ENCODE measurements at regions not wholly inside any gene's neighbourhood (a gene's known extent, or its start where the extent isn't known, plus 50 kb on each side); places are given as distances from the start of the nearest gene placed in this dataset.
"Not testable (repeated sequence)": the region's sequence is repeated elsewhere in the genome, so short reads cannot be mapped to it uniquely, and the experiment has no call there.

GRCh38 chr11:81570669-81571068 is 1163.0 kb downstream of the FAM181B start:
- DNase-seq (ENCODE audit: low spot score), result no peak

- no peak for DNase-seq (ENCODE audit: low spot score)
Observed at GRCh38 chr11:81569999-81570398, 1163.7 kb downstream of the FAM181B start.

DNA sequence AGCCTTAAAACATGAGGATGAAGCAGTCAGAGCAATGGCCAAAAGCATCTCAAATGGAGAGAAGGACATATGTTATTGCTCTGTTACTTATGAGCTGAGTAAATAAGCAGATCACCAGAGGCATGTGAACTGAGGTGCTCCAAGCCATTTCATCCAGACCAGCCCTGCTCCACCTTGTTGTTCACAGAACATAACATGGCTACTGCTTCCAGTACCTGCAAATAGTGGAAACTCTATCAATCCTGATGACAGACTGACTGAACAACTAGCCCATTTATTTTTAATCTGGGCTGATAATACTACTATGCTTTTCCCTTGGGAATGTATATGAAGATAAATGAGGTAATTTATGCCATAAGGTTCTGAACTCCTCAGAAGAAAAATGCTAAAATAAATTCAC is 1164.7 kb downstream of the FAM181B start:
- DNase-seq (ENCODE audit: low spot score), result no peak

DNA sequence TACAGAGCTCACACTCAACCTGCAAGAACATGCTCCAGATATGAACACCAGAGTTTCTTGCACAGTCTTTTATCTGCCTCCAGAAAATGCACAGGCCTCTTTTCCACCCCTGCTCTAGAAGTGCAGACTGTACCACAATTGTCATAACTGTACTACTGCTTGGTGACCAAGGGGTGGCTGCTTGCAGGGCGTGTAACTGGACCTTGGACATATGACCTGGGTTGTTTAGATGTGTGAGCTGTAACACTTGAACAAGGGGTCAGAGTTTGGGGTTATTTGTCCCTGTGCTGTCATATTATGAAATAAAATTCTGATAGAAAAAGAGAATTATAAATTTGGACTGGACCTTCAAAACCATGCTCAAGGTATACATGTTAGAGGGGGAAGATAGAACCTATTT is 1185.5 kb downstream of the FAM181B start:
- no peak for DNase-seq (ENCODE audit: low spot score)

GRCh38 chr11:81539806-81540205 is 1193.9 kb downstream of the FAM181B start:
- not testable (repeated sequence) for DNase-seq (ENCODE audit: low spot score)

DNA sequence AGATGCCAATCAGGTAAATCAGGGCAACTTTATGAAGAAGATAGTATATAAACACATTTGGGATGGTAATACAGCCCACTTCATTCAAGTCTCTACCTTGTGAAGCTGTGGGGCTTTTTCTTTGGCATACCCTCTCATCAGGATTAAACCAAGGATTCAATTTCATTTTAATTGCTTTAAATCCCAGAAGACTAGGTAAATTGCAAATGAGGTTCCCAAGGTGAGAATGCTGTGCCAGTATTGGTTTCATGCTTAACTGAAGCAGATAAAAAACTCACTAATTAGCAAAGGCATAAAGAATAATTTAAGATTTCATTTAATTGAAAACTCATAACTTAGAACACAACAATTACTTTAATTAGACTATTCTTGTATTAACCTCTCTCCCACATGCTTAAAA is 1218.1 kb downstream of the FAM181B start:
- no peak for DNase-seq (ENCODE audit: low spot score)

GRCh38 chr11:81497202-81497804 is 1236.4 kb downstream of the FAM181B start:
- DNase-seq (ENCODE audit: low spot score), result peak; percentile 15

- no peak for DNase-seq (ENCODE audit: low spot score)
Observed at GRCh38 chr11:81496601-81497000, 1237.1 kb downstream of the FAM181B start.

DNA sequence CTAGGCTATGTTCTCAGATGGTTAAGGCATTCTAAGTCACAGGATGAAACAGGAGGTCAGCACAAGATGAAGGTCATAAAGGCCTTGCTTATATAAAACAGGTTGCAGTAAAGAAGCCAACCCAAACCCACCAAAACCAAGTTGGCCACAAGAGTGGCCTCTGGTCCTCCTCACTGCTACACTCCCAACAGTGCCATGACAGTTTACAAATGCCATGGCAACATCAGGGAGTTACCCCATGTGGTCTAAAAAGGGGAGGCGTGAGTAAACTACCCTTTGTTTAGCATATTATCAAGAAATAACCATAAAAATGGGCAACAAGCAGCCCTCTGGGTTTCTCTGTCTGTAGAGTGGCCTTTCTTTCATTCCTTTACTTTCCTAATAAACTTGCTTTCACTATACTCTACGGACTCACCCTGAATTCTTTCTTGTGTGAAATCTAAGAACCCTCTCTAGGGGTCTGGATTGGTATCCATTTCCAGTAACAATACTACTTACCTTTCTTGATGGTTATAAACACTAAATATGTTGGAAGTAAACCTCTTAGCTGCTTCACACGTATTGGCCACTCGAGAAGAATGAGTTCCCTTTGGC is 1237.9 kb downstream of the FAM181B start:
- no peak for DNase-seq (ENCODE audit: low spot score)

GRCh38 chr11:81494431-81494830 is 1239.2 kb downstream of the FAM181B start:
- DNase-seq (ENCODE audit: low spot score), result no peak

DNA sequence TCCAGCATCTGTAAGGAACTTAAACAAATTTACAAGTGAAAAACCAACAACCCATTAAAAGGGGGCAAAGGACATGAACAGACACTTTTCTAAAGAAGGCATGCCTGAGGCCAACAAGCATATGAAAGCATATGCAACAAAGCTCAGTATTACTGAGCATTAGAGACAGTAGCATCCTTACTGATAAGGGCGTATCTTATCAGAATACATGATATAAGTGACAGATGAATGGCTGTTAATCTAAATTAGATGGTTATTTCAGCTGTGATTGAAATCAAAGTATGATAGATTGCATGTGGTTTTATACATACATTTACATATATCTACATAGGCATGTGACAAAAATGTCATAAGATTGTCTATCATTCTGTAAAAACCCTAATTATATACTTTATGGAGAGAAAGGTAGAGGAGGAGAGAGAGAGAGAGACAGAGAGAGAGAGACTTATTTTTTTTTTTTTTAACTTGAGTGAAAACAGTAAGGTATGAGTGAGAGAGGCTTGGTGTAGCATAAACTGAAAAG is 1240.7 kb downstream of the FAM181B start:
- no peak for DNase-seq (ENCODE audit: low spot score)

DNA sequence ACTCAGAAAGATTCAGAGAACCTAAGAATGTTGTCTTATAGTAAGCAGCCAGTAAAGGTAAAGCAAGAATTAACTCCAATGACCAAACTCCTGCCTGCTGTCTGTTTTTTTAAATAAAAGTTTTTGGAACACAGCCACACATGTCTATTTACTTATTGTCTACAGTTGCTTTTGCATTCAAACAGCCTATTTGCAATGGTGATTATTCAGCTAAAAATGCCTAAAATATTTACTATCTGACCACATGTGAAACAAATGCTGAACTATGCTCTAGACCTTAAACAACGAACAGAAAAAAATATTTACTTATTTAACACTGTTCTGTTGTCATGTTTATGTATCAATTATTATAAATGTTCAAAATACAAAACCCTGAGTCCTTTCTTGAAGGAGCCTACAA is 1246.6 kb downstream of the FAM181B start:
- no peak for DNase-seq (ENCODE audit: low spot score)

DNA sequence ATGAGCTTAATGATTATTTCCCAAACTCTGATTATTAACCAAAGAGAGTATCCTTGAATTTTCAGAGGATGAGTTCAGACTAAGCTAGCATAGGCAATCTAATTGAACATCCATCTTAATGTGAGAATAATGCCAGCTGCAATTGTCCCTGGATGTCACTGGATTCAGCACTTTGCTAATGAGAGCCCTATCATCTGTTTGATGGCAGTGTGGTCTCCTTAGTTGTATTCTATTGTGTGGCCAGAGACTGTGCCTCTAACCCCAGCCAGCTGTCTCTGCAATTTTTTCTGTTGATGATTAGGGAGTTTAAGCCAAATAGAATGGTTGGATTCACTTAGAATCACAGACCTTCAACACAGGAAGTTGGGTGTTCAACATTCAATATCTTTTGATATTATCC is 1249.5 kb downstream of the FAM181B start:
- DNase-seq (ENCODE audit: low spot score), result no peak

DNA sequence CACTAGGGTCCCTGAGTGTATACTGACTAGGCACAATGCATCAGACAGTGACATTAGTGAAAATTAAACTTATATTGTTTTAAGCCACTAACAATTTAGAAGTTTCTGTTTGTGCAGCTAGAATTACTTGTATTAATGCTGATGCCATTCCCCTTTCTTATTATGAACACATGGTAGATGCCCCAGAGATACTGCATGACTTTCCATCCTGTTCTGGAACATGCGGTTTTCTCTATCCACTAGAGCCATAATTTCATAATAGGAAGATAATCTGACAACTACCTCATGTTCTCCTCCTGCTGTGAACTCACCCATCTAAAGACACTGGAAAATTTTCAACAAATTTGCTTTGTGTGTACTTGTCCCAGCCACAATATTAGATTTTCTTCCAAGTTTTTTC is 1256.4 kb downstream of the FAM181B start:
- DNase-seq (ENCODE audit: low spot score), result no peak

DNA sequence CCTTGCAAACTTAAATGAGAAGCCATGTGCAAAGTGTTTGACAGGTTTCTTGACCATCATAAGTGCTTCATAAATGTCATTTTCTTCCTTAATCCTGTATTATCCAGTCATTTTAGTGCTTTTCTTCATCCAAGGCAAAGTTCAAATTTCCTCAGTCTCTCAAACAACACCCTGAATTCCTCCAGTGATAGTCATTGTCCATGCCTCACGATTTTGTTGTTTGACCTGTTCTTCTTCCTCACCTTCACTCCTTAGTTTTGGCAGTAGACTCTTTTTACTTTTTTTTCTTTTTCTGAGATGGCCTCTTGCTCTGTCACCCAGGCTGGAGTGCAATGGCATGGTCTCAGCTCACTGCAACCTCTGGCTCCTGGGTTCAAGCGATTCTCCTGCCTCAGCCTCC is 1257.3 kb downstream of the FAM181B start:
- DNase-seq (ENCODE audit: low spot score), result no peak

DNA sequence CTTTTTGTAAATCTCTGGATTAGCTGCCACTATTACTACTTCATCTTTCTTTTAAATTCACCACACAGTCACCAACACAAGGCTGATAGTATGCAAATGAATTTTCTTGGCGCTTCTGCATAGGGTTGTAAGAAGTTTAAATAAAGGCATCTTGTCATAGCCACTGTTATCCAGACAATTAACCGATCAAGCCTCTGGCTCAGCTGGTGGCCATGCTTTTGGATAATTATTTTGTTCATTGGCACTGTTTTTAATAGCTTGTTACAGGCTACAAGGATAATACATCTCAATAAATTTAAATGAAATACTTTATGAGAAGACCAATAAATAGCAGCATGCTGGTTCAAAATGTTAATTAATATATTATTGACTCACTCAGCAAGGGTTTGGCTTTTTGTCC is 1261.0 kb downstream of the FAM181B start:
- DNase-seq (ENCODE audit: low spot score), result no peak

GRCh38 chr11:81470446-81470845 is 1263.2 kb downstream of the FAM181B start:
- DNase-seq (ENCODE audit: low spot score), result no peak

DNA sequence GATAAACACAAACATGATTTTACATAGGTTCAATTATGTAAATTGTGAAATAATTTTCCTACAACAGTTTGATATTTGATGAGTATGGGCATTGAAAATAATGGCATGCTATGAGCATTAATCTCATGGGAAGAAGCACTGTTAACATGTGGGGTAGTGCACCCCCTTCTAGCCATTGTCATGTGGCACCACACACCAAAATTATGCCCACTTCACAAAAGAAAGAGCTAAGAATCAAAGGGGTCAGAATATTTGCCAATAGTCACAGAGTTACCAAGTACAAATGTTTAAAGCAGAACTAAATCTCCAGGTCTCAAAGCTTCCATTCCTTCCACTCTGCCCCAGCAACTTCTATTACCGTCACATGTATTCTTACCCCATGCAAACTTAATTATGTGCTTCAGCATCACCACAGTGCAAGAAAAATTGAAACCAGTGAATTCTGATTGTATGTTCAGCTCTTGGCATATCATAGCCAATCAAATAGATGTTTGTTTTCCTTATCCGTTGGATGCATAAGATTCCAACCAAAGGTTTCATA is 1273.8 kb downstream of the FAM181B start:
- DNase-seq (ENCODE audit: low spot score), result no peak

- no peak for DNase-seq (ENCODE audit: low spot score)
Observed at GRCh38 chr11:81449588-81450156, 1284.0 kb downstream of the FAM181B start.

DNA sequence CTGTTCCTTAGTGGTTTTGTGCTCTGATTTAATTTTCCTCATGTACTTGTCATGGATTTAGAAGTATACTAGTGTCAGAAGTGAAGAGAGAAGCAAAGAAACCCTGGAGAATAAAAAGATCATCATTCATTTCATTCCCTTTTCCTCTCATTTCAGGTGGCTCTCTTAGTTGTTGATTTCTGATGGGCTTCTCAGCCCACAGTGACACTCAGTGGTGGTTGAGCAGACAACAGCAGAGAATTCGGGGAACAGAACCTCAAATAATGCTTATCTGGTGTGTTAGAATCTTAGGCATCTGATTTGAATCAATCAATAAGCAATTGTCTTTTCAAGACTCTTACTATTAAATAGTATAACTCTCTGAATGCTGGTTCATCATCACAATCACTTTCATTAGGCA is 1289.4 kb downstream of the FAM181B start:
- no peak for DNase-seq (ENCODE audit: low spot score)

DNA sequence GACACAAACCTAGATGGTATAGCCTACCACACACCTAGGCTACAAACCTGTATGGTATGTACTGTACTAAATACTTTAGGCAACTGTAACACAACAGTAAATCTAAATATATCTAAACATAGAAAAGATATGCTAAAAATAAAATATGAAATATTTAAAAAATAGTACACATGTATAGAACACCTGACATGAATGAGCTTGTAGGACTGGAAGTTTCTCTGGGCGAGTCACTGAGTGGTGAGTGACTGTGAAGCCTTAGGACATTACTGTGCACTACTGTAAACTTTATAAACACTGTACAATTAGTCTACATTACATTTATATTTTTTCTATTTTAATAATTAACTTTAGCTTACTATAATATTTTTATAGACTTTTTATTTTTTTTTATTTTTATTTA is 1301.3 kb downstream of the FAM181B start:
- DNase-seq (ENCODE audit: low spot score), result no peak

DNA sequence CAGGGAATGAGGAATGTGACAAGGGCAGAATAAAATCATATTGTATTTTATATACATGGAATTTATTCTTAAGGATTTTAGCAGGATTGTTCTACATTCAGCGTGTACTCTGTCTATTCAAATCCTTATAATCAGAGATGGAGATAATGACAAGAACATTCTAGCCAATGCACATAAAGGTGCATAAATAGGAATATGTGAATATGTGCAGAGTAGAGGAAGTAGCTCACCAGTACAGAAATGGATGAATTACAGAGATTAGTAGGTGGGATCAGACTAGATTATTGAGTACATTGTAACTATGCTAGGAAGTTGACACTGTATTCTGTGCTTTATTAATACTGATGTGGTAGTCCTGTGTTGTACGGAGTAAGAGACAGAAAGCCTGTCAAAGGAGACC is 1308.8 kb downstream of the FAM181B start:
- DNase-seq (ENCODE audit: low spot score), result no peak

DNA sequence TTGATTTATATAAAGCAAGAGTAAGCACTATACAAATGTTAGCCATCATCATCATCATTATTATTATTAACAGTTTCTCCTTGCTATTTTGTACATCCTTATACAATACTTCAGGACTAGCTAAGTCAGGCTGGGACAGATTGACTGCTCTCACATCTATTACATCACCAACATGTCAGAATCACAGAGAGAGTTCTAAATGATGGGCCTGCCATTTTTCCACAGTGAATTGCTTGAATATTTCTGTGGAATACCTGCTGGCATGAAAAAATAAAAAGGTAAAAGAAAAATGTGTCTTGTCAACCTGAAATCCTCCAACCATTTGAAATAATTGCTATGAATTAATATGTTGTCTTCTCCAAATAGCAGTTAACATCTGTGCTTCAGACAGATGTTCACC is 1311.3 kb downstream of the FAM181B start:
- DNase-seq (ENCODE audit: low spot score), result no peak

All from germinal center (tissue), 1 donor.